OCI-LY1 (cell line): ENCODE measurements at regions not wholly inside any gene's neighbourhood (a gene's known extent, or its start where the extent isn't known, plus 50 kb on each side); places are given as distances from the start of the nearest gene placed in this dataset.

Source experiments
- H2AFZ ChIP-seq: fragments of 200-600 bp; sonication (generic), shearing (Covaris generic); 2 replicates; pipeline ENCODE4 v1.6.0; 2014; ENCODE audit warnings: antibody characterized with exemption, mild to moderate bottlenecking, low read length
- H3F3A ChIP-seq: fragments of 200-600 bp; sonication (generic), shearing (Covaris generic); 2 replicates; pipeline ENCODE4 v1.6.0; 2014; ENCODE audit warnings: mild to moderate bottlenecking, antibody characterized with exemption, low read length, moderate library complexity; ENCODE audit not compliant: insufficient read depth
- H3K27ac ChIP-seq: fragments of 200-600 bp; sonication (generic); 2 replicates; pipeline ENCODE4 v1.5.1; 2014; ENCODE audit warnings: low read length, mixed run types, mild to moderate bottlenecking, low read depth; ENCODE audit not compliant: poor library complexity, severe bottlenecking
- H3K27me3 ChIP-seq: fragments of 200-600 bp; sonication (generic); 2 replicates; pipeline ENCODE4 v1.6.0; 2014; ENCODE audit warnings: antibody characterized with exemption, mild to moderate bottlenecking, low read length, moderate library complexity; ENCODE audit not compliant: insufficient read depth
- H3K36me3 ChIP-seq: fragments of 200-600 bp; sonication (generic); 2 replicates; pipeline ENCODE4 v1.6.1; 2014; ENCODE audit warnings: mild to moderate bottlenecking, antibody characterized with exemption, low read length, moderate library complexity, mixed read lengths; ENCODE audit not compliant: insufficient read depth
- H3K4me1 ChIP-seq: fragments of 200-600 bp; sonication (generic); 2 replicates; pipeline ENCODE4 v1.5.1; 2014; ENCODE audit warnings: mild to moderate bottlenecking, low read length, moderate library complexity; ENCODE audit not compliant: insufficient read depth, severe bottlenecking
- H3K4me2 ChIP-seq: fragments of 200-600 bp; sonication (generic), shearing (Covaris generic); 2 replicates; pipeline ENCODE4 v1.6.1; 2014; ENCODE audit warnings: low read length
- H3K4me3 ChIP-seq: fragments of 200-600 bp; sonication (generic); 2 replicates; pipeline ENCODE4 v1.5.1; 2014; ENCODE audit warnings: low read length, low read depth, mild to moderate bottlenecking, mixed read lengths; ENCODE audit not compliant: poor library complexity, severe bottlenecking
- H3K79me2 ChIP-seq: fragments of 200-600 bp; shearing (Covaris generic); 2 replicates; pipeline ENCODE4 v1.6.1; 2016; ENCODE audit warnings: mixed run types, low read length, mixed read lengths; ENCODE audit not compliant: insufficient read depth
- H3K9ac ChIP-seq: fragments of 200-600 bp; sonication (generic), shearing (Covaris generic); 2 replicates; pipeline ENCODE4 v1.6.1; 2014; ENCODE audit warnings: mild to moderate bottlenecking, low read length, mixed read lengths
- H3K9me2 ChIP-seq: fragments of 200-600 bp; sonication (generic), shearing (Covaris generic); 2 replicates; pipeline ENCODE4 v1.6.1; 2014; ENCODE audit warnings: low read depth, mild to moderate bottlenecking, low read length, mixed read lengths
- H3K9me3 ChIP-seq: fragments of 200-600 bp; shearing (Covaris generic); 2 replicates; pipeline ENCODE4 v1.6.1; 2014; ENCODE audit warnings: low read length, mixed read lengths
- H4K20me1 ChIP-seq: fragments of 200-600 bp; sonication (generic), shearing (Covaris generic); 2 replicates; pipeline ENCODE4 v1.6.0; 2016; ENCODE audit warnings: mild to moderate bottlenecking, low read length; ENCODE audit not compliant: insufficient read depth
- EZH2 ChIP-seq: fragments of 200-600 bp; sonication (generic), shearing (Covaris generic); IDR thresholded peaks from 2 replicates; pipeline ENCODE4 v1.8.0; 2017; ENCODE audit warnings: borderline replicate concordance, mixed run types, mild to moderate bottlenecking, antibody characterized with exemption, low read length, moderate library complexity, mixed read lengths
- TF ChIP-seq, protein P1 (sequence below): fragments of 200-600 bp; sonication (generic), shearing (Covaris generic); IDR thresholded peaks from 2 replicates; pipeline ENCODE4 v1.5.1; 2017; ENCODE audit warnings: mild to moderate bottlenecking, antibody characterized with exemption, low read length, moderate library complexity, mixed read lengths

DNA sequence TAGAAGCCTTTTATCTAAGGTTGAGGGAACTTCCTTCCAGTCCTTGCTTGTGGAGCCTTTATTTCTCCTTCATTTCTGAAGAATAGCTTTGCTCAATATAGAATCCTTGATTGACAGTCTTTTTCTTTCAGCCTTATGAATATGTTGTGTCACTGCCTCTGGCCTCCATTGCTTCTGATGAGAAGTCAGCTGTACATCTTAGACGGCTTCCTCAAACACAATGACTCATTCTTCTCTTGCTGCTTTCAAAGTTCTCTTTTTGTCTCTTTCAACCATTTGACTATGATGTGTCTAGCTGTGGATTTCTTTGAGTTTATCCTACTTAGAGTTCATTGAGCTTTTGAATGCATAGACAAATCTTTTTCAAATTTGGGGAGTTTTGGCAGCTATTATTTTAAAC, 893.2 kb downstream of the BRD1 start:
- Histone ChIP-seq H3K4me3 (no peak overlapping the region), H2AFZ (no peak overlapping the region), H3K9ac (no peak overlapping the region), H3K79me2 (no peaks in the 10 kb centered on the region), H3K4me2 (no peak overlapping the region), H3K9me3 (no peaks in the 10 kb centered on the region; the same call in 1 of the 2 replicates), H3F3A (no peaks in the 10 kb centered on the region), H3K36me3 (no peaks in the 10 kb centered on the region), H3K4me1 (no peaks in the 10 kb centered on the region), H3K27ac (no peak overlapping the region), H3K27me3 (no peaks in the 10 kb centered on the region; the same call in 1 of the 2 replicates), H3K9me2 (no peaks in the 10 kb centered on the region), H4K20me1 (no peaks in the 10 kb centered on the region)
- no peak for TF ChIP-seq EZH2
- TF ChIP-seq, protein P1, sequence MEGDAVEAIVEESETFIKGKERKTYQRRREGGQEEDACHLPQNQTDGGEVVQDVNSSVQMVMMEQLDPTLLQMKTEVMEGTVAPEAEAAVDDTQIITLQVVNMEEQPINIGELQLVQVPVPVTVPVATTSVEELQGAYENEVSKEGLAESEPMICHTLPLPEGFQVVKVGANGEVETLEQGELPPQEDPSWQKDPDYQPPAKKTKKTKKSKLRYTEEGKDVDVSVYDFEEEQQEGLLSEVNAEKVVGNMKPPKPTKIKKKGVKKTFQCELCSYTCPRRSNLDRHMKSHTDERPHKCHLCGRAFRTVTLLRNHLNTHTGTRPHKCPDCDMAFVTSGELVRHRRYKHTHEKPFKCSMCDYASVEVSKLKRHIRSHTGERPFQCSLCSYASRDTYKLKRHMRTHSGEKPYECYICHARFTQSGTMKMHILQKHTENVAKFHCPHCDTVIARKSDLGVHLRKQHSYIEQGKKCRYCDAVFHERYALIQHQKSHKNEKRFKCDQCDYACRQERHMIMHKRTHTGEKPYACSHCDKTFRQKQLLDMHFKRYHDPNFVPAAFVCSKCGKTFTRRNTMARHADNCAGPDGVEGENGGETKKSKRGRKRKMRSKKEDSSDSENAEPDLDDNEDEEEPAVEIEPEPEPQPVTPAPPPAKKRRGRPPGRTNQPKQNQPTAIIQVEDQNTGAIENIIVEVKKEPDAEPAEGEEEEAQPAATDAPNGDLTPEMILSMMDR = no peak

DNA sequence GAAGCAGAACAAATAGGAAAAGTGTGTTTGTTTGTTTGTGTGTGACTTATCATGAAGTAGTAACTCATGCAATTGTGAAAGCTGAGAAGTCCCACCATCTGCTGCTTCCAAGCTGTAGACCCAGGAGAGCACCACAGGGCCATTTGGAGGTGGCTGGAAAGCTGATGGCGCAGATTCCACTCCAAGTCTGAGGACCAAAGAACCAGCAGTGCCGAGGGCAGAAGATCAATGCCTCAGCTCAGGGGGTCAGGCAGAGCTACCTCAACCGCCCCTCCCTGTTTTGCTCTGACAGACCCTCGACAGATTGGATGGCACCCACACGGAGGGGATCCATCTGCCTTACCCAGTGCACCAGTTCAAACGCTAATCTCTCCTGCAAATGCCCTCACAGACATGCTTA, 896.2 kb downstream of the BRD1 start:
- Histone ChIP-seq H3K4me2 (no peak overlapping the region), H3K9me2 (no peaks in the 10 kb centered on the region), H3K79me2 (no peaks in the 10 kb centered on the region), H3K4me3 (no peak overlapping the region), H3K27me3 (no peaks in the 10 kb centered on the region; the same call in 1 of the 2 replicates), H3K9me3 (no peaks in the 10 kb centered on the region; the same call in 1 of the 2 replicates), H3K9ac (no peak overlapping the region), H3F3A (no peaks in the 10 kb centered on the region), H3K4me1 (no peaks in the 10 kb centered on the region), H4K20me1 (no peaks in the 10 kb centered on the region), H3K27ac (no peak overlapping the region), H2AFZ (no peak overlapping the region), H3K36me3 (no peaks in the 10 kb centered on the region)
- TF ChIP-seq, protein P1 = no peak
- TF ChIP-seq EZH2 = no peak

DNA sequence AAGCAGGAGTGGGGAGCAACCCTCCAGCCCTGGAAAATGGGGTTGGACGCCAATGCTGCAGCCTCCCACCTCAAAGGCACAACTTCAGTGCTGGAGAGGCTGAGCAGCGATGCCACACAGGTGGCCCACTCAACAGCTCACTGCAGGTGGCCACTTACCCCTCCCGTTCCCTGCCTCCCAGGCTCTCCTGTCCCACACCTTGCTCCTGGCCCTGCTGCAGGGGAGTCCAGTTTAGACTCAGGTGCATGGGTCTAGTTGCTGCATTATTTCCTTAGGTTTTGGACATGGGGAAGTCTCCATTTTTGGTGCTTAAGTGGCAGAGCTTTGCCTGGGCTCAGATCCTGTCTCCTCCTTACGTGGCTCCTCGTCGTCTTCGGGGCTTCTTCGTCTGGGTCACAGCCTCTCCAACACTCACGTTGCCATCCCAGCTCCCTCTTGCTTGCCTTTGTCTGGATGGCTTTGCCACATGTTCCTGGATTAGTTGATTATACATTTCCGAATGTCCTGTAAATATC, 898.3 kb downstream of the BRD1 start:
- H3K4me1 ChIP-seq = no peaks in the 10 kb centered on the region
- no peak overlapping the region for H2AFZ ChIP-seq
- H3K27ac ChIP-seq = no peak overlapping the region
- TF ChIP-seq, protein P1 = no peak
- TF ChIP-seq EZH2 = no peak
- H3K36me3 ChIP-seq = no peaks in the 10 kb centered on the region
- H3K27me3 ChIP-seq = no peaks in the 10 kb centered on the region; the same call in 1 of the 2 replicates
- no peaks in the 10 kb centered on the region for H3K79me2 ChIP-seq
- no peak overlapping the region for H3K4me3 ChIP-seq
- H4K20me1 ChIP-seq = no peaks in the 10 kb centered on the region
- H3F3A ChIP-seq = no peaks in the 10 kb centered on the region
- H3K9ac ChIP-seq = no peak overlapping the region
- H3K9me3 ChIP-seq = no peaks in the 10 kb centered on the region; the same call in 1 of the 2 replicates
- no peak overlapping the region for H3K4me2 ChIP-seq
- no peaks in the 10 kb centered on the region for H3K9me2 ChIP-seq
